Panc1 (cell line): ENCODE measurements at regions not wholly inside any gene's neighbourhood (a gene's known extent, or its start where the extent isn't known, plus 50 kb on each side); places are given as distances from the start of the nearest gene placed in this dataset.

Experiments
- ATAC-seq: fragments of 200-7000 bp; cut with Tn5 transposase; 2 replicates; pipeline ENCODE4 v1.9.1; 2020; ENCODE audit warnings: mild to moderate bottlenecking, moderate library complexity
- BruUV-seq: library from RNA; stranded (reverse); fragments of 400-500 nt; replicated peaks from 2 replicates; lab custom pipeline; 2021; lab: Mats Ljungman, UMichigan
- CTCF ChIA-PET: fragments of 300-600 bp; sonication (Branson Sonifier 250); formaldehyde crosslinking; loops from one replicate; lab custom pipeline; 2022; ENCODE audit warnings: antibody characterized with exemption; lab: Charles Lee
- POLR2A ChIA-PET: fragments of 300-600 bp; sonication (Branson Sonifier 250); formaldehyde crosslinking; loops from one replicate; lab custom pipeline; 2022; ENCODE audit warnings: antibody characterized with exemption; lab: Charles Lee
- DNase-seq: peaks from one replicate; pipeline ENCODE4 v3.0.0-alpha.2; 2010; ENCODE audit warnings: low read depth, low spot score
- H3K27ac ChIP-seq: 2 replicates; pipeline ENCODE4 v1.5.1; 2011; ENCODE audit warnings: mild to moderate bottlenecking, low read length, inconsistent platforms
- H3K27me3 ChIP-seq: fragments of 200-500 bp; sonication (Bioruptor generic); 2 replicates; pipeline ENCODE4 v1.6.0; 2014; ENCODE audit warnings: low read length, inconsistent platforms; ENCODE audit not compliant: control insufficient read depth, insufficient read depth
- H3K36me3 ChIP-seq: fragments of 200-500 bp; sonication (Bioruptor generic); 2 replicates; pipeline ENCODE4 v1.5.1; 2014; ENCODE audit warnings: inconsistent platforms, mild to moderate bottlenecking, low read length, moderate library complexity; ENCODE audit not compliant: control insufficient read depth, insufficient read depth
- H3K4me1 ChIP-seq: 2 replicates; pipeline ENCODE4 v1.5.1; 2011; ENCODE audit warnings: inconsistent platforms, mild to moderate bottlenecking, low read length, moderate library complexity; ENCODE audit not compliant: control insufficient read depth, insufficient read depth
- H3K4me3 ChIP-seq, 2 experiments: 2 replicates each; pipeline ENCODE4 v1.5.1; 2011 to 2012; ENCODE audit warnings: low read depth in 2 of 2, low read length in 2 of 2, mild to moderate bottlenecking in 2 of 2, inconsistent platforms in 1 of 2, moderate library complexity in 1 of 2
- H3K9me3 ChIP-seq: fragments of 200-500 bp; sonication (Bioruptor generic); 2 replicates; pipeline ENCODE4 v1.5.1; 2014; ENCODE audit warnings: low read depth, mild to moderate bottlenecking, inconsistent platforms, low read length, moderate library complexity; ENCODE audit not compliant: control insufficient read depth, insufficient read depth
- POLR2AphosphoS5 ChIP-seq: IDR thresholded peaks from 2 replicates; pipeline ENCODE4 v1.6.1; 2012; ENCODE audit warnings: mild to moderate bottlenecking, low read depth, low read length, moderate library complexity
- SIN3A ChIP-seq: IDR thresholded peaks from 2 replicates; pipeline ENCODE4 v1.6.1; 2012; ENCODE audit warnings: low read depth, mild to moderate bottlenecking, low read length, moderate library complexity, borderline replicate concordance; ENCODE audit not compliant: insufficient read depth
- TCF7L2 ChIP-seq: IDR thresholded peaks from 2 replicates; pipeline ENCODE4 v1.6.1; 2011; ENCODE audit warnings: mild to moderate bottlenecking, low read depth, low read length, inconsistent platforms
- in situ Hi-C: cut with HindIII; loops from 2 replicates; pipeline ENCODE4 v1.10.0; 2016; ENCODE audit warnings: low sequenced_read_pairs, low pct_unique_long_range_greater_than_20kb
- intact Hi-C: fragments of 100-400 bp; cut with micrococcal nuclease; formaldehyde crosslinking; loops from one replicate; pipeline ENCODE4 v1.10.0; 2022; ENCODE audit not compliant: unreplicated experiment
- TF ChIP-seq, protein P1 (sequence below), 2 experiments: IDR thresholded peaks; 2 replicates each; pipeline ENCODE4 v1.6.1; 2011 to 2012; ENCODE audit warnings: low read depth in 2 of 2, control low read depth in 1 of 2, low read length in 1 of 2, mild to moderate bottlenecking in 1 of 2, moderate library complexity in 1 of 2; ENCODE audit not compliant: insufficient read depth in 1 of 2
- TF ChIP-seq, protein P2 (sequence below): fragments of 450-650 bp; IDR thresholded peaks from 2 replicates; pipeline ENCODE4 v1.5.1; 2017; ENCODE audit warnings: mild to moderate bottlenecking

DNA sequence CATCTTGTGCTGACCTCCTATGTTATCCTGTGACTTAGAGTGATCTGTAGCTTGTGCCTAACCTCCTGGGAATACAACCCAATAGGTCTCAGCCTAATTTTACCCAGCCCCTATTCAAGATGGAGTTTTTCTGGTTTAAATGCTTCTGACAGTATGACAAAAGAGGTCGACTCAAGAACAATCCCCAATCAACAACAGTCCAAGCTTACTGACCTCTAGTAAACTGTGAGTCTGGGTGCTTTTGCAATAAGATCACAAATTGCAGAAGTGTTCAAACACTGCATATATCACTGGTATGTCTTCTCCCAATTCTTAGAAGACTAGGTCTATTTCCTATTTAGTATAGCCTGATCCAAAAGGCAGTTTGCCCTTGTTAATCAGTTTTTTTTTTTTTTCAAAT is 323.5 kb upstream of the PTGER4 start:
- CTCF ChIA-PET = no interaction called here
- no peak overlapping the region for H3K4me3 ChIP-seq
- intact Hi-C loops = no loop called here
- H3K27me3 ChIP-seq = no peaks in the 10 kb centered on the region
- no peaks in the 10 kb centered on the region for H3K36me3 ChIP-seq
- POLR2A ChIA-PET = interaction anchor here (0.6 kb wide), 1 partner anchor 299 kb away, joined by 5 read pairs; no protein-coding TSS in a partner anchor
- no peak for DNase-seq
- no TSS peak for BruUV-seq
- H3K4me1 ChIP-seq = no peaks in the 10 kb centered on the region
- no peaks in the 10 kb centered on the region for H3K9me3 ChIP-seq
- in situ Hi-C loops = no loop called here
- TF ChIP-seq, protein P1, sequence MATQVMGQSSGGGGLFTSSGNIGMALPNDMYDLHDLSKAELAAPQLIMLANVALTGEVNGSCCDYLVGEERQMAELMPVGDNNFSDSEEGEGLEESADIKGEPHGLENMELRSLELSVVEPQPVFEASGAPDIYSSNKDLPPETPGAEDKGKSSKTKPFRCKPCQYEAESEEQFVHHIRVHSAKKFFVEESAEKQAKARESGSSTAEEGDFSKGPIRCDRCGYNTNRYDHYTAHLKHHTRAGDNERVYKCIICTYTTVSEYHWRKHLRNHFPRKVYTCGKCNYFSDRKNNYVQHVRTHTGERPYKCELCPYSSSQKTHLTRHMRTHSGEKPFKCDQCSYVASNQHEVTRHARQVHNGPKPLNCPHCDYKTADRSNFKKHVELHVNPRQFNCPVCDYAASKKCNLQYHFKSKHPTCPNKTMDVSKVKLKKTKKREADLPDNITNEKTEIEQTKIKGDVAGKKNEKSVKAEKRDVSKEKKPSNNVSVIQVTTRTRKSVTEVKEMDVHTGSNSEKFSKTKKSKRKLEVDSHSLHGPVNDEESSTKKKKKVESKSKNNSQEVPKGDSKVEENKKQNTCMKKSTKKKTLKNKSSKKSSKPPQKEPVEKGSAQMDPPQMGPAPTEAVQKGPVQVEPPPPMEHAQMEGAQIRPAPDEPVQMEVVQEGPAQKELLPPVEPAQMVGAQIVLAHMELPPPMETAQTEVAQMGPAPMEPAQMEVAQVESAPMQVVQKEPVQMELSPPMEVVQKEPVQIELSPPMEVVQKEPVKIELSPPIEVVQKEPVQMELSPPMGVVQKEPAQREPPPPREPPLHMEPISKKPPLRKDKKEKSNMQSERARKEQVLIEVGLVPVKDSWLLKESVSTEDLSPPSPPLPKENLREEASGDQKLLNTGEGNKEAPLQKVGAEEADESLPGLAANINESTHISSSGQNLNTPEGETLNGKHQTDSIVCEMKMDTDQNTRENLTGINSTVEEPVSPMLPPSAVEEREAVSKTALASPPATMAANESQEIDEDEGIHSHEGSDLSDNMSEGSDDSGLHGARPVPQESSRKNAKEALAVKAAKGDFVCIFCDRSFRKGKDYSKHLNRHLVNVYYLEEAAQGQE (IDR thresholded peaks at IDR 0.05; ENCODE audit: insufficient read depth in 1 of 2, low read depth in 2 of 2, low read length in 1 of 2) = no peak
- TF ChIP-seq TCF7L2 = no peak
- no peak for TF ChIP-seq POLR2AphosphoS5
- TF ChIP-seq SIN3A = no peak
- no peak overlapping the region for H3K27ac ChIP-seq
- no peak for ATAC-seq

DNA sequence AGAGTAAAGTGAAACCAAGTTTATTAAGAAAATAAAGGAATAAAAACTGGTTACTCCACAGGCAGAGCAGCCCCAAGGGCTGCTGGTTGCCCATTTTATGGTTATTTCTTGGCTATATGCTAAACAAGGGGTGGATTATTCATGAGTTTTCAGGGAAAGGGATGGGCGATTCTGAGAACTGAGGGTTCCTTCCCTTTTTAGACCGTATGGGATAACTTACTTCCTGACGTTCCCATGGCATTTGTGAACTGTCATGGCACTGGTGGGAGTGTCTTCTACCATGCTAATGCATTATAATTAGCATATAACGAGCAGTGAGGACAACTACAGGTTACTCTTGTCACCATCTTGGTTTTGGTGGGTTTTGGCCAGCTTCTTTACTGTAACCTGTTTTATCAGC is 323.9 kb upstream of the PTGER4 start:
- ATAC-seq (no peak), DNase-seq (no peak)
- Histone ChIP-seq H3K4me3 (no peak overlapping the region), H3K27me3 (no peaks in the 10 kb centered on the region), H3K4me1 (no peaks in the 10 kb centered on the region), H3K36me3 (no peaks in the 10 kb centered on the region), H3K27ac (no peak overlapping the region), H3K9me3 (no peaks in the 10 kb centered on the region)
- in situ Hi-C loops (no loop called here), intact Hi-C loops (no loop called here)
- BruUV-seq = no TSS peak
- no peak for TF ChIP-seq SIN3A
- TF ChIP-seq, protein P2, sequence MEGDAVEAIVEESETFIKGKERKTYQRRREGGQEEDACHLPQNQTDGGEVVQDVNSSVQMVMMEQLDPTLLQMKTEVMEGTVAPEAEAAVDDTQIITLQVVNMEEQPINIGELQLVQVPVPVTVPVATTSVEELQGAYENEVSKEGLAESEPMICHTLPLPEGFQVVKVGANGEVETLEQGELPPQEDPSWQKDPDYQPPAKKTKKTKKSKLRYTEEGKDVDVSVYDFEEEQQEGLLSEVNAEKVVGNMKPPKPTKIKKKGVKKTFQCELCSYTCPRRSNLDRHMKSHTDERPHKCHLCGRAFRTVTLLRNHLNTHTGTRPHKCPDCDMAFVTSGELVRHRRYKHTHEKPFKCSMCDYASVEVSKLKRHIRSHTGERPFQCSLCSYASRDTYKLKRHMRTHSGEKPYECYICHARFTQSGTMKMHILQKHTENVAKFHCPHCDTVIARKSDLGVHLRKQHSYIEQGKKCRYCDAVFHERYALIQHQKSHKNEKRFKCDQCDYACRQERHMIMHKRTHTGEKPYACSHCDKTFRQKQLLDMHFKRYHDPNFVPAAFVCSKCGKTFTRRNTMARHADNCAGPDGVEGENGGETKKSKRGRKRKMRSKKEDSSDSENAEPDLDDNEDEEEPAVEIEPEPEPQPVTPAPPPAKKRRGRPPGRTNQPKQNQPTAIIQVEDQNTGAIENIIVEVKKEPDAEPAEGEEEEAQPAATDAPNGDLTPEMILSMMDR = no peak
- CTCF ChIA-PET = no interaction called here
- POLR2A ChIA-PET = no interaction called here

DNA sequence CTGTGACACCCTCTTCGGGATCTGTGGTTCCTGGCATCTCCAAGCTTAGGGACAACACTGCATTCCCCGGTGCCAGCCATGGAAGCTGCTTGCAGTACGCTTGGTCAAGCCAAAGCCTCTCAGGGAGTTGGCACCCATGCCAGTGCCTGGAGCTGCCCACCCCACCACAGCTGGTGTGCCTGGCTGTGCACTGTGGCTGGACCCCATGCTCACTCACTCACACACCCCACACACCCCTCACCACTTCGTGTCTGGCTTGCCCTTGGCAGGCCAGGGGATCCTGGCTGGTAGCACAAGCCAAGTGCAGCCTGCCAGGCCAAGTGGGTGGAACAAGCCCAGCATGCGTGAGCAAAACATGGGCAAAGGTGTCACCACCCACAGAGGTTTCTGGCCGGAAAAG is 324.5 kb upstream of the PTGER4 start:
- in situ Hi-C loops (no loop called here), intact Hi-C loops (no loop called here)
- Histone ChIP-seq H3K27me3 (no peaks in the 10 kb centered on the region), H3K27ac (no peak overlapping the region), H3K9me3 (no peaks in the 10 kb centered on the region), H3K4me3 (no peak overlapping the region), H3K4me1 (no peaks in the 10 kb centered on the region), H3K36me3 (no peaks in the 10 kb centered on the region)
- TF ChIP-seq POLR2AphosphoS5 (no peak), TCF7L2 (no peak), SIN3A (no peak)
- TF ChIP-seq, protein P2 = no peak
- TF ChIP-seq, protein P1 (IDR thresholded peaks at IDR 0.05; ENCODE audit: insufficient read depth in 1 of 2, low read depth in 2 of 2, low read length in 1 of 2) = no peak
- BruUV-seq = no TSS peak
- CTCF ChIA-PET = interaction anchor here (0.6 kb wide), 1 partner anchor 69 kb away, joined by 6 read pairs; no protein-coding TSS in a partner anchor
- ATAC-seq (no peak), DNase-seq (no peak)
- POLR2A ChIA-PET = no interaction called here
